NCI-H526 (cell line): ENCODE measurements at regions not wholly inside any gene's neighbourhood (a gene's known extent, or its start where the extent isn't known, plus 50 kb on each side); places are given as distances from the start of the nearest gene placed in this dataset.
A peak's percentile ranks its signal among the peaks of the same experiment; 100 is the strongest.

Experiments
- DNase-seq, 2 experiments: peaks; one replicate each; lab custom pipeline; 2025; lab: John Stamatoyannopoulos, UW

DNA sequence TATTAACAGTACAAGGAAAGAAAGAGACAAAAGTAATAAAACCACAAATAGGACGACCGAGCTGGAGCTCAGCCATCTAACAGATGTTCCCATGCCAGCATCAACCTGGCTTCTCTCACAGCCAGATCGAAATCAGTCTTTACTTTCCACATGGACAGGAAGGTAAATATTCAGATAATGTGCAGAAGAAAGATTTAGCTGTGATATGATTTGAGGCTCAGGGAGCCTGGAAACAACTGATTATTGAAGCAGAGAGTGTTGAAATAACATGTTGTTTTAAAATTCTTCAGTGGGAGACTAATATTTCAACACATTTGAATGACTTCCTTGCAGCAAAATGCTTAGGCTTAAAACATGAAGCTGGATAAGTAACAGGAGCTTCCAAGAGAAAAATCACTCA, 546.8 kb downstream of the ETS1 start:
- DNase-seq, result no peak

DNA sequence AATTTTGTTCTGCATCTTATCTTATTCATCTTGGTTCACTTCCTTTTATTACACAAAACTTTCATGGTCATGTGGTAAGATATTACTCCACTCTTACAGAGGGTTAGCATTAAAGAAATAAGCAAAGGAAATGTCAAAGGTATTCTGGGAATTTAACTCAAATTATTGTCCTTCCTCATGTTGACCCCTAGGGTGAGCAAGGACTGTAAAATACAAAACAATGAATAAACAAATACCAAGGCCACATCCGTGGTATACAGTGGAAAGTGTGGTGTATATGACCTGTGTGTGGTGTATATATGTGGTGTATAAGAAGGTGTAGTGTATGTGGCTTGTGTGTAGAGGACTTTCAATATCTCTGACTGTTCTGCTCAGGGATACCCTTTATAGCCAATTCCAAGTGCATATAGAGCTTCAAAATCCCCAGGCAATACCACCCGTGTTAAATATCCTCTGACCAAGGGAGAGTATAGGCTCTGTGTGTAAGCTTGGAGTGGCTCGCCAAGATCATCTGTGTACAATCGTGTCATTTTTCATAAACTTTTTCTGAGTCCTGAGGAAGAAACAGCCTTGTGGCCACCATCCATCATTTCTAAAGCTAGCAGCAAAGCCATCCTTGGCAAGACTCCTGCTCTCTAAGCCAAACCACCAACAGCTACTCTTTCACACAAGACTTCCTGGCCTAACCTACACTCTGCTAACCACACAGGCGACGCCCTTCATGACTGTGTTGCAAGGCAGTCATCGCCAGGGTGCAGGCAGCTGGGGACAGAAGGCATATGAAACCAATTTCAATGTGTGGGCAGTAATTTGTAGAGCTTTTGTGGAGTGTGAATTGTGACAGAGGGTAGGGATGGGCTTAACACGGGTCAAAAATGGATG, 548.0 kb downstream of the ETS1 start:
- peak; percentile 49 to 76 for DNase-seq

DNA sequence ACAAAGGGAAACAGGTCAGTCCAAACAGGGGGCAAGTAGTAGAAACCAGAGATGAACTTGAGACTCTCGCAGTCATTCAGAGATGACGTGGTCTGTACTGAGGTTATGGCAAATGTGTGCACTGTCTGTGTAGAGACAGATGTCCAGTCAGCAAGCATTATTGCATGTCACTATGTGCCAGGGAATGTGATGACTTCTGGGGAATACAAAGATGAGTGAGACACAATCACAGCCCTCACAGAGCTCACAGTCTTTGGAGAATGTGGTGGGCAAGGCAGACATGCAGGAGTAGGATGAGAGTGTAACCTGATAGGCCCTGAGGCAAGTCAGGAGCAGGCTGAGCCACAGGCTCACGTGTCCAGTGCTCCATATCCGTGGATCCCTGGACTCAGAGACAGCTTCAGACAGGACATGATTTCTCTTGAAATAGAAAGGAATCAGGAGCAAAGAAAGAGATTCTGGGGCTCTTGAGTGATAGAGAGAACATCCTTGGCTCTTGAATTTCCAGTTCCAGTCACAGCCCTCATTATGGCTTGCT, 550.7 kb downstream of the ETS1 start:
- DNase-seq, result no peak

DNA sequence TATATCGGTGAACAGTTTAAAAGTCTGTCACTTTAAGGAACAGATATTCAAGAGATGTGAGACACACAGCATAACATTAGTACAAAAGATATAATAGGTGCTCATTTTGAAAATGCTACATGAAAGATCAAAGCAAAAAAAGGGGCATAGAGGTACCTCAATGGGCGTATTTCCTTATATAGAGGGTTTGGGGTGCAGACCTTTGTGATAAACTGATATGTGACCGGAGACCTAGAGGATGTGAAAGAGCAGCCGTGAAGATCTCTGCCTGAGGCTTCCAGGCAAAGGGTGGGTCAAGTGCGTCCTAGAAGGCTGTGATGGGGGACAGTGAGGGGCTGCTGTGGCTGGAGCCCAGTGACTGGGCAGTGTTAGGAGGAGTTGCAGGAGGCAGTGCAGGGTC, 551.4 kb downstream of the ETS1 start:
- no peak for DNase-seq

DNA sequence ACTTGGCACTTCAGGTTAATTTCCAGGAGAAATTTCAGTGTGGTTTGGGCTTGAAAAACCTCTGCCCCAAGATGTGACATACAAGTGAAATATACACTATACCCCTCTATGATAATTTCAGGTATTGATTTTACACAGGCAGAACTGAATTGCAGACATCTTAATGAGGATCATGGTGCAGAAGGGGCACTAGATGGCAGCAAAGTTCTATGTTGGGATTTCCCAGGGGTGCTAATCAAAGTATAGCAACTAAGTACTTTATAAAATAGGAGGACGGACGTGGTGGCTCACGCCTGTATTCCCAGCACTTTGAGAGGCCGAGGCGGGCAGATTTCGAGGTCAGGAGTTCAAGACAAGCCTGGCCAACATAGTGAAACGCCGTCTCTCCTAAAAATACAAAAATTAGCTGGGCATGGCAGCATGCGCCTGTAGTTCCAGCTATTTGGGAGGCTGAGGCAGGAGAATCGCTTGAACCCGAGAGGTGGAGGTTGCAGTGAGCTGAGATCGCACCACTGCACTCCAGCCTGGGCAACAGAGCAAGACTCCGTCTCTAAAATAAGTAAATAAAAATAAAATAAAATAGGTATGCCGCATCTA, 555.7 kb downstream of the ETS1 start:
- DNase-seq, result peak; percentile 80 to 94

DNA sequence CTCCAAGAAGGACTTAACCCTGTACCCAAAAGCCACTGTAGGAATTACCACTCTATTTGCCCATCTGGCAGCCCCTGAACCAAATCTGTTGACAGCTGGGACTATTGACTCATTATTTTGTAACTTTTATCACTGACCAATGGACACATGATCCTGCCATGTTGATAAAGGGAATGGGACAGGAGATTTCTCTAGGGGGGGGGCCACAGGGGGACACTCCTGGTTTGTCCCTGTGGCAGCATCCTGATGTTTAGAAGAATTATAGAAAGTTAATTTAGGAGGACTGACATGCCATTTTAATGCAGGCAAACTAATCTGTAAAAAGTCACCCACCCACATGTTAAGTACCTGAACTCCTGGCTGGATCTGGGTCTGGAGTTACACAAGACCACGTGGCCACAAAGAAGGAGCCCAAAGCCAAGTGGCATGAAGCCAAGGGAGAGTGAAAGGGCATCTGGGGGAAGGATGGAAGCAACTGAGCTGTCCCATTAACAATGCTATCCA, 558.1 kb downstream of the ETS1 start:
- DNase-seq, result no peak

DNA sequence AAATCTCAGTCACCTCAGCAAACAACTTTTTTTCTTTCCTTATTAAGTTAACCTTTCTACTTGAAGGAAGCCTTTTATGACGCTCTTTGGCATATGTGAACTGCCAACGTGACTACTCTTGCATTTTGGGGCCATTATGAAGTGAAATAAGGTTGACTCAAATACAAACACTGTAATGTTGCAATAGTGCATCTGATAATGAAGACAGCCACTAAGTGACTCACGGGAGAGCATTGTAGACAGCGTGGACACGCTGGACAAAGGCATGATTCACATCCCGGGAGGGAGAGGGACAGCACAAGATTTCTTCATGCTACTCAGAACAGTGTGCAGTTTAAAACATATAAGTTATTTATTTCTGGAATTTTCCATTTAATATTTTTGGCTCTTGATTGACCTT, 560.8 kb downstream of the ETS1 start:
- no peak for DNase-seq

DNA sequence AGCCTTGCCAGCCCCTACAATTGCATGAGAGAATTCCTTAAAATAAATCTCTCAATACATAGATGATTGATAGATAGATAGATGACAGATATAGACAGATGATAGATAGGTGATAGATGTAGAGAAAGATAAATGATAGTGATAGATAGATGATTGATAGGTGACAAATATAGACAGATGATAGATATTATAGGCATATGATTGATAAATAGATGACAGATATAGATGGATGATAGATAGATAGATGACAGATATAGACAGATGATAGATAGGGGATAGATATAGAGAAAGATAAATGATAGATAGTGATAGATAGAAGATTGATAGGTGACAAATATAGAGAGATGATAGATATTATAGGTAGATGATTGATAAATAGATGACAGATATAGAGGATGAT, 564.6 kb downstream of the ETS1 start:
- no peak for DNase-seq

DNA sequence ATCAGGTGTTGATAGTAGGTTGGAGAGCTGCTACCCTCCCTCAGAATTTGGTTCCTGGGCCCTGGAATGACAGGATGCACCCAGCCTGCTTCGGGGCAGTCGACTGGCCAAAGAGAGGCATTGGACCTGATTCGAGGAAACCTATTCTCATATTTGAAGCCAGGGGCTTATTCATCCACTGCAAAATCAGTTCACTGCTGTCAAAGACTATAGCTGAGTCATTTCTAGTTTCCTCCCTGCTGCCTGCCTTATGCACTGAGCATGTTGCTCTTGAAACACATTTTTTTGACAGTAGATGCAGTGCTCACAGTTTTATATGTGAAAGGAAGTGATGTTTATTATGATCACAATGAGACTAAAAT, 565.4 kb downstream of the ETS1 start:
- no peak for DNase-seq

DNA sequence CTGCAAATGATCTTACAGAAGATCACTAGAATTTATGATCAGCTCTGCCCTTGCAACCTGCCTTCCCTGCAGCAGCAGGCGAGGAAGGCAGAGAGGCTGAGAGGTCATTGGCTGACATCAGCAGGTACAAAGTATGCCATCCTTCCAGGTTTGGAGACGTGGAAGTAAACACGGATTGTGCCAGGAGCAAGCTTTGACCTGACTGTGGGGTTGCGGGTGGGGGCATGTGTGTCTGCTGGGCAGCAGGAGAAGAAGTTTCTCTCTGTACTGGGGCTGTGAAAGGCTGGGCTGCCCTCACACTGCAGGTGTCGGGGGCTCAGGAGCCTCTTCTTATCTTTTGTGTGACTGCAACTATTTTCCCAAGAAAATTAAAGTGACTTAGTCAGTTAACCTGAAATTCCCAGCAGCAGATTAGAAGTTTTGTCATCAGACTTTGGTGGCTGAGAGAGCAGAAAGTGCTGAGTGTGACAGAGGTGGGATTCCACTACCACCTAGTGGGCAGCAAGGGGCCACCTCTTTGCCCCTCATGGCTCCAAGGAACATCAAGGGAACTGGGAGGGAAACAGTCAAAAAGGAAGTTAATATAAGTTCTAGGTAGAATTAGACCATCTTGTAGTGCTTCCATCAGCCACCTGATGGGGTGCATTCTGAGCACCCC, 565.9 kb downstream of the ETS1 start:
- peak; percentile 23 to 81 for DNase-seq

DNA sequence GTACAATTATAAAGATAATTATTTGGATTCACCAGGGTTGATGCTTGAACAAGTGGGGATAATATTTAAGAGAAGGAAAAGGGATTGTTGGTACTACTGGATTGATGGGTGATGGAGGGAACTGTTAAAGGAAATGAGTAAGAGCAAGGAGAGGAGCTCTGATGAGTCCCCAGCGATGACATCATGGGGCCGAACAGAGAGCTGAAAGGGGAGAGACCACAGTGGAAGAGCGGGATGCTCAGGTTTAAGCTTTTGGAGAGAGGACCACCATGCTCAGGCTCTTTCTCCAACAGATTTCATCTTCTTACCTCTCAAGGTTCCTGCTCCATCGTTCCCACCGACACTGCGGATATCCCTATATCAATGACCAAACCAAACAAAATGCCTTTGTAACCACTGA, 568.7 kb downstream of the ETS1 start:
- no peak for DNase-seq

DNA sequence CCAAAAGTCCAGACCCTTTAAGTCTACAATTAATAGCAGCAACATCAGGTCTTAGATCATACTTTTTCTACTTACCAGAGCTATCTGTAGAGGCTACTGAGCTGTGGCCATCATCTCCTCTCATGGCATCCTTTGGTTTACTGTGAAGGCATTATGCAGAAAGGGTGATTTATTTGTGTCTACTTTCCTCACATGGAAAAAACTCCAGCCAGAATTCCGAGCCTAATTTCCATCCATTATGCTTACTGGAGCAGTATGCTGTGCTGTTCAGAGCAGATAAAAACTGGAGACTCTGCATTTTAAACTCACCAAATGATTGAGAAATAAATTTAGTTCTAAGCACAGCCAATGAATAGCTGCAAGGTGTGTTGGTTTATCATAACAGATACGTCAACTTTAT, 581.8 kb downstream of the ETS1 start:
- DNase-seq, result no peak

DNA sequence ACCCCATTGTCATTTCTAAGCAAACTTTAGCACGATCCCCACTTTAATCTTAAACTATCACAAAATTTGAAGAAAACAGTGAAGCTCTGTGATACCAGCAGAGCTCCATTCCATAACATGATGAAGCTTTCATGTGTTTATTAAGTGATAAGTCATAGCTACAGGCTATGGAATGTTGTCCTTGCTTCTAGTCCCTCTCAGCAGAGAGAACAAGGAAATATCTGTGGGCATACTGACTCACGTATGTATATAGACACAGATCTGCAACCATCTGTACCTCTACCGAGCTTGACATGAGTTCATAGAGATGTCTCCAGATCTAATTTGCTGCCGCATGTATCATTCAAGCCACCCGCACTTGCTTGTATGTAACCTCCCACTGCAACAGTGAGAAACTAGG, 588.9 kb downstream of the ETS1 start:
- no peak for DNase-seq

DNA sequence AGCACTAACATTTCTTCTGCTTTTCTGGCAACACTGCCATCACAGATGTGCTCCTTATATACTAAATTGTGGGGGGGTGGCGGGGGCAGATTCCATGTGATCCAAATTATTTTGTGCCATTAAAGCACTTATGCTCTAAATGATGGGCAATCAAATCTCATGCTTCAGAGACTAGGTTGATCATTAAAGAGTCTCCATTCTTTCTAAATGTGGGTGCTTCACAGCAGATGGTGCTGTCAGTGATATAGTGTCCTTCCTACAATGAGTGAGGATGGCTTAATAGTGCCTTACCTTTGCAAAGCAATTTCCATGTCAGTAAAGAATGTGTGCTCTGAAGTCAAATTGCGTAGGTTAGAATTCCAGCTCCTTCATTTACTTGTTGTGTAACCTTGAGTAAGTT, 589.8 kb downstream of the ETS1 start:
- no peak for DNase-seq

DNA sequence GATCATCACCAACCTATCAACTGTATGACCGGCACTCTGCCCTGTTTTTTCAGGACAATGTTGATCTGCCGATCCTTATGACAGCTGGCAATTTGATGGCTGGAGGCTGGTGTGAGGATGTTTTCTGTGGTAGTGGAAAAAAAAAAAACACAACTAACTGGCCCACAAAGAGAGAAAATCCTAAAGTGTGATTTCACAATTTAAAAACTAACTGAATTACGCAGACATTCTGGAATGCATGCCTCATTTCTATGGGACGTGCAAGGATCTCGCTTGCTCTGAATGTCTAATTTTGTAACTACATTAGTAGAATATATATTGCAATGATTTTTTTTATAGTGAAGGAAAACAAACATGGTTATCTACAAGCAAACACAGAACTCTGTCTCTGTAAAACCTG, 590.5 kb downstream of the ETS1 start:
- no peak for DNase-seq

DNA sequence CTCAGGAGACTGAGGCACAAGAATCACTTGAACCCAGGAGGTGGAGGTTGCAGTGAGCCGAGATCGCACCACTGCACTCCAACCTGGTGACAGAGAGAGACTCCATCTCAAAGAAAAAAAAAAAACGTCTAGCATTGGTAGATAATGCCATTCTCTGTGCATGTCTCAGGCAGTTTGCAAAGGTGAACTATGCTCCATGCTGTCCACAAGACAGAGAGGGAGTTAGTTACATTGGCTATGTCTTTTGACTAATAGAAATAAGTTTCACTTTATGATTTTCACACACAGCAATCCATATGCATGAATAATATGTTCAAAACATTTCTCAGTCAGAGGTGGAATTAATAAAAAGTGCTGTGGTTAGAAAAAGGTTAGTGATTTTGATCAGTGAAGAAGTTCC, 591.4 kb downstream of the ETS1 start:
- DNase-seq, result no peak

DNA sequence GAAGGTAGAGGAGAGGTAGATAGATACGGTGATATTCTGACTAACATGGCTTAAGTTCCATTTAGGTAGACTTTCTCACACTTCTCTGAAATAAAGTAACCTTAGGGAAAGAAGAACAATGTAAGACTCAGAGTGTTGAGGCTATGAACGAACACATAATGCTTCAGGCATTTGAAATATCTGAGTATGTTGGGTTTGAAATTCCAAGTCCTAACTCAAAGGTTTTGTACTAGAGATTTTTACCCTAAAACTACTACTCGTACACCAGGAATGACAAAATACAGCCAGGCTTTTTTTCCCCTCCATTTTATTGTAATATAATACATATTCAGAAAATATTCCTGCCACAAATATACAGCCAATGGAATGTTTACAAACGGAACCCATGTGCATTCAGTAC, 592.6 kb downstream of the ETS1 start:
- no peak for DNase-seq

DNA sequence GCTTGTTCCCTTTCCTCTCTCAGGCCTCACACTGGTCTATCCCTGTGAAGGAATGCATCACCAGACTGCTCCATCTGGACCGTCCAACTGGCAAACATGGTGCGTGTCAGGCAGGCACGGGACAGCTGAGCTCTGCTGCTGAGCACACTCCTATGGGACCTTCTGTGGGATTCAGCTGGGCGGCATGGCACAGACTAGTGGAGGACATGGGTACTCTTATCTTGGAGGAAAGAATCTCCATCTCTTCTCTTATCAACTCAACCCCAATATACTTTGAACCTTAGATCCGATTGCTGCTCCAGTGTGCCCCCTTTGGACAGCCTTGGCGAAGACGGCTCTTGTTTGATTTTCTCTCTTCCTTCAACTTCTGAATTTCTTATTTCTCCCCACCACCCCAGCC, 593.6 kb downstream of the ETS1 start:
- peak in 1 of 2 experiments; percentile 42 for DNase-seq

DNA sequence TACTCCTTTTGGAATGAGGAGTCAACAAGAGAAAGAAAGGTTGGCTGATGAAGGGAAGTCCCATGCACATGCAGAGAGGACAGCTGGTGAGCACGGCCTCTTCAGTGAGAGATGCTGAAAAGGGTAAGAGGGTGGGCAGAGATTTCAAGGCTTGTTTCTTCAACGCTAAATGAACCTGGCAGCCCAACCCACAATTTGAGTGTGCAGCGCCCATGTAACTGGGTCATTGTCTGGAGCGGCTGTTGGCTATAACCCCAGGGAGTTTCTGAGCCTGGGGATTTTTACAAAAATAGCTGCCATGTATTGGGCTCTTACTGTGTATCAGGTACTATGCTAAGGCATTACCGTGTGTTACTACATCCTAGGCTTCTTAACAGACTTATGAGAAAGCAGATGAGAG, 594.1 kb downstream of the ETS1 start:
- DNase-seq, result no peak

DNA sequence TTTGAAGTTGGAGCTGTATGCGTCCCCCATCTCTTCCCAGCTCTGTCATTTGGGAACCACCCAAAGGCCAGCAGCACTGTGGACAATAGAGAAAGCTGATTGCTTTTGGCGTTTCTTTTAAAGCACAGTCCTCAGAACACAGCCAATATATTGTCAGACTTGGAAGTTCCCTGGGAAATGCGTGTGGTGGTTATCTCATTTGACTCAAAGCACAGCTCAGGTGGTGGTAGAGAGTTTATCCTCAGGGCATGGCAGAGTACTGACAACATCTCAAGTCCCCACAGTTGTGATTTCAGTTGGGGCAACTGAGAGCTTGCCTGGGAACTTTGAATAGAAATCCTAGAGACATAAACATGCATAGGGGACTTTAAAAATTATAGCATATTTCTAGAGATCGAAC, 601.3 kb downstream of the ETS1 start:
- DNase-seq, result no peak

DNA sequence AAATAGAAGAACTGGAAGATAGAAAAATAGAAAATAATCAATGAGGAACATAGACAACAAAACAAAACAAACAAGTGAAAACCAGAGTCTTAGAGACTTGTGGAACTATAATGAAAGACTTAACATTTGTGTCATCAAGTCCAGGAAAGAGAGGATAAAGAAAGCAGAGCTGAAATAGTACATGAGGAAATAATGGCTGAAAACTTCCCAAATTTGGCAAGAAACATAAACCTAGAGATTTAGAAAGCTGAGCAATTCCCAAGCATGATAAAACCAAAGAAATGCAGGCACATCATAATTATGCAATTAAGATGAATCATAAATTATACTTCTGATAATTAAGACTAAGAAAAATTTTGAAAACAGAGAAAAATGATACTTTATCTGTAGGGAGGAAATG, 614.5 kb downstream of the ETS1 start:
- DNase-seq, result no peak

DNA sequence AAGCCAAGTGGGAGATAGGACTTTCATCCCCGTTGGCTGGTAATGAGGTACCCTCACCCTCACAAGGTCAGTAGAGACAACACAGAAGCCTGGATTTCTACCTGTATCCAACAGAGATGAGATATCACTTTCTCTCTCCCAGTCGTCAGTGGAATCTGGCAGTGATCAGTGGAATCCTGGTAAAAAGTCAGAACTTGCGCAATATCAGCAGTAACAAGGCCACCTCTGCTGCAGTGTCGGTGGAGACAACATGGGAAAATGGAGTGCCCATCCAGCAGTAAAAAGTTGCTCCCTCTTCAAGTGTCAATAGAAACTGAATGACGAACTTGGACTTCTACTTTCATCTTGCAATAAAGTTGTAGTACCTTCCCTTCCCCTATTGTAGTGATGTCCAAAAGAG, 615.9 kb downstream of the ETS1 start:
- no peak for DNase-seq

DNA sequence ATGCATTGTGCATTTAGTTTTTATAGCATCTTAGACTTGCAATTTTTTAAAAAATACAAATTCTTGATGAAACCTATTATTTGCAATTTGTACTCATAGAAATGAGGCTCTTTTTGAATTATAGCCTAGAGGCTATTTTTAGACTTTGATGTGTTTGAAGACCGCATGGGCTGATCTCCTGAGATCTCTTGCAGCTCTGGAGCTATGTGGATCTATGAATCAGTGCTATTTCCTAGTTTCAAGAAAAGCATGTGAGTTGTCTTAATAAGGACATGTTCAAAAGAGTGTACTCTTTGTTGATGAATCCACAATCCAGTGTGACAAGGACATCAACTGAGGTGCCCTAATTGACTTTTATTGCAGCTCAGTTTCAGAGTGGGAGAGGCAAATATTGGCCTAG, 620.5 kb downstream of the ETS1 start:
- no peak for DNase-seq
